Stimulated activated CD8-positive, alpha-beta memory T cell treated with anti-CD3 and anti-CD28 coated beads, Interleukin-12 subunit alpha, Interleukin-12 subunit beta, amount 100 ng/mL, for 24 hours (primary cell): ENCODE measurements at regions not wholly inside any gene's neighbourhood (a gene's known extent, or its start where the extent isn't known, plus 50 kb on each side); places are given as distances from the start of the nearest gene placed in this dataset.
A peak's percentile ranks its signal among the peaks of the same experiment; 100 is the strongest.
"Not testable (repeated sequence)": the region's sequence is repeated elsewhere in the genome, so short reads cannot be mapped to it uniquely, and the experiment has no call there.

Source experiments
- DNase-seq: peaks from one replicate; pipeline ENCODE4 v3.0.0-alpha.2; 2020; ENCODE audit errors: extremely low read depth

DNA sequence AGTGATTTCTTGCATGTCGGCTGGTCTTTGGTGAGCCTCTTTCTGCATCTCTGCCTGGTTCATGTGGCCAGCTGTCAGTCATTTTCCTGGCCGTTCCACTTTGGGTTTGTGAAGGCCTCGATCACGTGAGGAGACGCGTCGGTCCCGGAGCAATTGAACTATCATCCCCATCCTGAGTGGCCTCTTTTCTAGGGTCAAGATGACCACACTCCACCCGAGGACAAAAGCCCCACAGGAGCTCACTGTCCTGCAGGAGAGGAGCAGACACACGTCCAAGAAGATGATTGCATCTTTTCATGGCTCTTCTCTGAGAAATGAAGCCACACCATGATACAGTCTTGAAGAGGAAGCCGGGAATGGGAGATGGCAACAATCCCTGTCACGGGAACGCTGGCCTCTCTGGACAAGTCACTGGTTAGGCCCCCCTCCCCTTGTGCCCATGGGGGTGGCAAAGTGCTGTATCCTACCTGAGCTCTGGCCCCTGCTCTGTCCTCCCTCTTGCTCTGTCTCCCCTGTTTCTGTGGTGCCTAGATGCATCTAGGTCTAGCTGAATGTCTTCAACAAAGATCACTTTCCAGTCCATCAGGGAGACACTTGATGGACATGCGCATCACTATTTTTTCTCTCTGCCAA is 291.4 kb upstream of the ZNF337 start:
- not testable (repeated sequence) for DNase-seq

DNA sequence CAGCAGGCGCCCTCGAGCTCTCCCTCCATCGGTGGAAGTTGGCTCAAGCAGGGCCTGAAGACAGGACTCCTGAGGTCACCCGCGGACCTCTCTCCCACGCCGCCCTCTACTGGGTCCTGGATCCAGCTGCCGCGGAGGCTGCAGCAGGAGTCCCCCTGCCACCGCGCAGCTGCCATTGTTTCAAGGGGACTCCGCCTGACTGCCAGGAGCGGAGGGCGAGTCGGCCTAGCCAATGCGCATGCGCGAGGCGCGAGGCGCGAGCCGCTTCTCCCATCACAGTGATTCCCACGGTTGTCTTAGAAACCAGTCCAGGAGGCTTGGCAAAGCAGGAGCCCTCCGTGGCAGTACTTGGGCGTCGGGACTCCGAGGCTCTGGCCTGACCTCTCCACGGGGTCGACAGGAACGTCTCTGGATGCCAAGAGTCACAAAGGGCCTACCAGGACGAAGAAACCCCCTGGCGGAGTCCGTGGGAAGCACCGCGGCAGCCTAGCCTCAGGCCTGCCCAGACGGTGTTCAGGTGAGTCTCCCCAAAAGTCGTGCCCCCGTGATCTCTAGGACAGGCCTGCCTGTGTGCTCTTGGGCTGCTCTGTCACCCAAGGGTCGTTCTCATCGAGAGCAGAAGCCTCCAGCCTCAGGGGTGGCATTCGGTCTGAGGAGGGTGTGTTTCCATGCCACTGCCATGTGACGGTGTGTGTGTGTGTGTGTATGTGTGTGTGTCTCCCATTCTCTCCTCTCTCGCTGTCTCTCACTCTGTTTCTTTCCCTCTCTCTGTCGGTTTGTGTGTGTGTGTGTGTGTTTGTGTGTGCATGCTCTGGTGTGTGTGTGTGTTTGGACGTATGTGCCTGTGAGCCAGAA is 290.6 kb upstream of the ZNF337 start:
- no peak for DNase-seq

GRCh38 chr20:25985597-25985996 is 288.9 kb upstream of the ZNF337 start:
- DNase-seq: no peak

DNA sequence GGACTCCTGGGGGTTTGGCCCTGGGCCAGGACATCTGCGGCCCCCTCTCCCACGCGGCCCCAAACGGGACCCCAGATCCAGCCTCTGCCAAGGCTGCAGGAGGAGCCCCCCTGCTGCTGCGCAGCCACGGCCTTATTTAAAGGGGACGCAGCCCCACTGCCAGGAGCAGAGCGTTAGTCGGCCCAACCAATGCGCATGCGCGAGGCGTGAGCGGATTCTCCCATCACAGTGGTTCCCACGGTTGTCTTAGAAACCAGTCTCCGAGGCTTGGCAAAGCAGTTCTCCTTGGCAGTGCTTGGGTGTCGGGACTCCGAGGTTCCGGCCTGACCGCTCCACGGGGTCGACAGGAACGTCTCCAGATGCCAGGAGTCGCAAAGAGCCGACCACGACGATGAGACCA is 288.3 kb upstream of the ZNF337 start:
- DNase-seq: no peak

- not testable (repeated sequence) for DNase-seq
These were observed 286.0 kb upstream of the ZNF337 start for GRCh38 chr20:25982701-25983100.

DNA sequence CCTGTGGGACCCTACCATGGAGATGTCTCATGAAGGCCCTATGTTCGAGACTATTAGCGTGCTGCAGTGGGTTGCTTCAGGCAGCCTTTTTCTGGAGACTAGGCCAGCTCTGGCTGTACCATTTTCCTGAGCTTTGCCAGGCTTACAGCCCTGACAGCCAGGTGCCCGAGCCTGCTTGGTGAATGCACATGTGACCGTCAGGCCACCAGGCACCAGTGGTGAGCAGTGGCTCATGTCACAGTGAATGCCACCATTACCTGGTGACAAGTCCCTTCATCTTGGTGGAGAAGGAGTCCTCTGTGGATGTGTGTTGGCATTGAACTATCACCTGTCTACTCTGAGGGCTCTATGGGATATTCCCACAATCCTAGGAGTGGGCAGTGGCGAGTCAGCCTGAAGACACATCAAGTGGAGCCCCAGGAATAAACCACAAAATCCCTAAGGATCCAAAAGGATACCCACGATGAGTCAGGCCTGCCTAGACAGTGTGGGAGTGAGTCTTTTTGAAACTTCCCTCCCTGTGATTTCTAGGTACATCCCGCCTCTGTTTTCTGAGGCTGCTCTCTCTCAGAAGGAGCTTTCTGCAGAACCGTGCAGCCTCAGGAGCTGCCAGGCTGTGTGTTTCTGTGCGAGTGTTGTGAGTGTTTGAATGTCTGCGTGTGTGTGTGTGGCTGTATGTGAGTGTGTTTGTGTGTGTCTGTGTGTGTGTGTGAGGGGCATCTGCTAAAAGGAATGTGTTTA is 282.0 kb upstream of the ZNF337 start:
- not testable (repeated sequence) for DNase-seq

GRCh38 chr20:25975816-25976215 is 279.2 kb upstream of the ZNF337 start:
- not testable (repeated sequence) for DNase-seq

DNA sequence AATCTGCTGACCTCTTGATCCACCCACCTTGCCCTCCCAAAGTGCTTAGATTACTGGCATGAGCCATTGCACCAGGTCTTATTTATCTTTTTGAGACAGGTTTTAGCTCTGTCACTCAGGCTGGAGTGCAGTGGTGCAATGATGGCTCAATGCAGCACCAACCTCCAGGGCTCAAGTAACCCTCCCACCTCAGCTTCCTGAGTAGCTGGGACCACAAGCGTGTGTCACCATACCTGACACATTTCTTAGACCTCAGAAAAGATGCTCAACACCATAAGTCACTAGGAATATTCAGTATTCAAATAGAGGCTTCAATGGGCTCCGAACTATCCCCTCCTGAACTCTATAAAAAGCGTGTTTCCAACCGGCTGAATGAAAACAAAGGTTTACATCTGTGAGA is 268.6 kb upstream of the ZNF337 start:
- DNase-seq: not testable (repeated sequence)

- not testable (repeated sequence) for DNase-seq
These were observed 257.2 kb upstream of the ZNF337 start for GRCh38 chr20:25953876-25954275.

DNA sequence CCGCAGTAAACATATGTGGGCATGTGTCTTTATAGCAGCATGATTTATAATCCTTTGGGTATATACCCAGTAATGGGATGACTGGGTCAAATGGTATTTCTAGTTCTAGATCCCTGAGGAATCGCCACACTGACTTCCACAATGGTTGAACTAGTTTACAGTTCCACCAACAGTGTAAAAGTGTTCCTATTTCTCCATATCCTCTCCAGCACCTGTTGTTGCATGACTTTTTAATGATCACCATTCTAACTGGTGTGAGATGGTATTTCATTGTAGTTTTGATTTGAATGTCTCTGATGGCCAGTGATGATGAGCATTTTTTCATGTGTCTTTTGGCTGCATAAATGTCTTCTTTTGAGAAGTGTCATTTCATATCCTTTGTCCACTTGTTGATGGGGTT is 238.6 kb upstream of the ZNF337 start:
- DNase-seq: not testable (repeated sequence)

DNA sequence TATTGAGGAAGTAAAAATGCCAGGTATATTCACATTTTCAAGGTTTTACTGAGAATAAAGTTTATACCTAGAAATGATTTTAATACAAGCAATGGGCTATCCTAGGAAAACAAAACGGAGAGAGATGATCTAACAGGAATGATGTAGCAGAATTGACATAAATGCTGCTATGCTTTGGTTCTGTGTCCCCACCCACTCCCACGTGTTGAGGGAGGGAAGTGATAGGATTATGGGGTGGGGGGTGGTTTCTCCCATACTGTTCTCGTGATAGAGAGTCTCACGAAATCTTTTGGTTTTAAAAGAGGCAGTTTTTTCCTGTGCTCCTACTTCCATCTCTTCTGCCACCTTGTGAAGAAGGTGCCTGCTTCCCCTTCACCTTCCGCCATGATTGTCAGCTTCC is 236.2 kb upstream of the ZNF337 start:
- DNase-seq: not testable (repeated sequence)

GRCh38 chr20:25932170-25932569 is 235.5 kb upstream of the ZNF337 start:
- not testable (repeated sequence) for DNase-seq

DNA sequence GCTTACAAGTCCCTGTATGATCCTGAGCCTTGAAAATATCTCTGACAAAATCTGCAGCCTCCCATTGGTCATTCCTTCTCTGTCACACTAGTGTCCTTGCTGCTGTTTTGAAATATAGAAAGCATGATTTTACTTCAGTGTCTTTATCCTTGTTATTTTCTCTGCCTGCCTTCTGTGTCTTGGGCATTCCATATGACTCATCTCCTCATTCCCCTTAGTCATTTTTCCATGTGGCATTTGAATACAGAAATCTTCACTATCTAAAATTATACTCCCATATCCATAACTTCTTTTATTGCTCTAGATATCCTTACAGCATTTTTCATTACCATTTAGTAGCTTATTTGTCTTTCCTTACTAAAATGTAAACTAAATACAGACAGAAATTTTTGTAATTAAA is 205.7 kb upstream of the ZNF337 start:
- not testable (repeated sequence) for DNase-seq

- DNase-seq: not testable (repeated sequence)
These were observed 202.0 kb upstream of the ZNF337 start for GRCh38 chr20:25898663-25899062.

DNA sequence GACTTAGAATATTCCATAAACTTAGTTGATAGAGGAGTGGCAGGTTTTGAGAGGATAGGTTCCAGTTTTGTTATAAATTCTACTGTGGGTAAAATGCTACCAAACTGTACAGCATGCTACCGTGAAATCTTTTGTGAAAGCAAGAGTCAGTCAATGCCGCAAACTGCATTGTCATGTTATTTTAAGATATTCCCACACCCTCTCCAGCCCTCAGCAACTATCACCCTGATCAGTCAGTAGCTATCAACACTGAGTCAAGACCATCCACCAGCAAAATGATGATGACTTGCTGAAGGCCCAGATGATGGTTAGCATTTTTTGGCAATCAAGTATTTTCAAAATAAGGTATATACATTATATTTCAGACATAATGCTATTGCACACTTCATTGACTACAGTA is 182.4 kb upstream of the ZNF337 start:
- not testable (repeated sequence) for DNase-seq

- not testable (repeated sequence) for DNase-seq
These were observed 172.0 kb upstream of the ZNF337 start for GRCh38 chr20:25868650-25868979.

- peak; percentile 47 for DNase-seq
These were observed 171.4 kb upstream of the ZNF337 start for GRCh38 chr20:25867776-25868649.

GRCh38 chr20:25867015-25867775 is 170.5 kb upstream of the ZNF337 start:
- DNase-seq: not testable (repeated sequence)

DNA sequence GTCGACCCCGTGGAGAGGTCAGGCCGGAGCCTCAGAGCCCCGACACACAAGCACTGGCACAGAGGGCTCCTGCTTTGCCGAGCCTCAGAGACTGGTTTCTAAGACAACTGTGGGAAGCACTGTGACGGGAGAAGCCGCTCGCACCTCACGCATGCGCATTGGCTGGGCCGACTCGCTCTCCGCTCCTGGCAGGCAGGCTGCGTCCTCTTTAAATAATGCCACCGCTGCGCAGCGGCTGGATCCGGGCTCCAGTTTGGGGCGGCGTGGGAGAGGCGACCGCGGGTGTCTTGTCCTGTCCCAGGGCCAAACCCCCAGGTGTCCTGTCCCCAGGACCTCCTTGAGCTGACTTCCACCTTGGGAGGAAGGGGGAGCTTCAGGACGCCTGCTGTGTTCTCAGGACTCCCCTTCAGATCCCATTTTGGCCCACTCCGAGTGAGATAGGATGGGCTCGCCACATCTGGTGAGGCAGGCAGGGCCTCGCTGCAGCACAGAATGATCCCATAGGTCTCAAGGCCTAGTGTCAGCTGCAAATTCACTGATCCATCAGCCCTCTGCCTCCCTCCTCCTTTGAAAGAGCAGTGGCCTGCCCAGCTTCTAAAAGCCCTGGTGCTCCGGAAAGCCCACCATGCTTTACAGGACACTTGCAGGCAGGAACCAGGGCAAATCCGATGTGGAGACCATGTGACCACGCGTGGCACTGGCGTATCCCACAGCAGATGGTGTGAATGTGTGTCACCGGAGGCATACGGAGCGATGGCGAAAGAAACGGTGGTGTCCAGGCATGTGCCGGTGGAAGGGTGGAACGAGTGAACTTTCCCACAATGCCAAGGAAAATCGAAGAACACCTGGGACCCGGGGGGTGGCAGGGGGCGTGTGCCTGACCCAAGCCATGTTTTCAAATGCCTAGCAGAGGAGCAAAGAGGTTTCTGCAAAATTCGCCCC is 169.3 kb upstream of the ZNF337 start:
- DNase-seq: no peak
